HL-60 (cell line): ENCODE measurements at regions not wholly inside any gene's neighbourhood (a gene's known extent, or its start where the extent isn't known, plus 50 kb on each side); places are given as distances from the start of the nearest gene placed in this dataset.
A peak's percentile ranks its signal among the peaks of the same experiment; 100 is the strongest.

ENCODE experiments used
- DNase-seq, 2 experiments: peaks; one replicate each; pipeline ENCODE4 v3.0.0-alpha.2; 2010 to 2020; ENCODE audit warnings: low read depth in 1 of 2, low spot score in 1 of 2
- H3K27ac ChIP-seq: fragments of 250-450 bp; sonication (Bioruptor Pico); replicated peaks from 2 replicates; pipeline ENCODE4 v1.5.1; 2020; ENCODE audit warnings: mild to moderate bottlenecking, moderate library complexity
- H3K27me3 ChIP-seq: fragments of 250-450 bp; sonication (Bioruptor Pico); 2 replicates; pipeline ENCODE4 v1.5.1; 2021; ENCODE audit warnings: mild to moderate bottlenecking, moderate library complexity; ENCODE audit not compliant: insufficient read depth, poor library complexity, severe bottlenecking
- H3K4me3 ChIP-seq: replicated peaks from 2 replicates; pipeline ENCODE4 v1.5.1; 2011; ENCODE audit warnings: mild to moderate bottlenecking, control low read depth, low read length; ENCODE audit not compliant: insufficient read depth
- CTCF ChIP-seq: IDR thresholded peaks from one replicate; pipeline ENCODE4 v1.5.1; 2011; ENCODE audit warnings: low read length, control low read depth, inconsistent platforms; ENCODE audit not compliant: insufficient read depth
- GABPA ChIP-seq: IDR thresholded peaks from 2 replicates; pipeline ENCODE4 v1.6.1; 2012; ENCODE audit warnings: low read depth
- POLR2AphosphoS5 ChIP-seq: IDR thresholded peaks from 2 replicates; pipeline ENCODE4 v1.6.1; 2012; ENCODE audit warnings: low read depth
- REST ChIP-seq: IDR thresholded peaks from 2 replicates; pipeline ENCODE4 v1.6.1; 2012; ENCODE audit warnings: low read depth; ENCODE audit not compliant: insufficient replicate concordance
- SPI1 ChIP-seq: IDR thresholded peaks from 2 replicates; pipeline ENCODE4 v1.6.1; 2012; ENCODE audit warnings: low read depth, mild to moderate bottlenecking, borderline replicate concordance

- TF ChIP-seq POLR2AphosphoS5: no peak
- TF ChIP-seq REST: no peak
- TF ChIP-seq SPI1: no peak
- no peak for TF ChIP-seq GABPA
- Histone ChIP-seq H3K27me3 (no peaks in the 10 kb centered on the region), H3K4me3 (no peak overlapping the region), H3K27ac (no peak overlapping the region)
- no peak for DNase-seq
Observed at GRCh38 chr17:12537436-12537835, 128.3 kb upstream of the MYOCD start.

GRCh38 chr17:12538003-12538402 lies 127.7 kb upstream of the MYOCD start:
- Histone ChIP-seq H3K27me3 (no peaks in the 10 kb centered on the region), H3K27ac (no peak overlapping the region), H3K4me3 (no peak overlapping the region)
- DNase-seq: no peak
- TF ChIP-seq GABPA (no peak), SPI1 (no peak), REST (no peak), POLR2AphosphoS5 (no peak), CTCF (no peak)

GRCh38 chr17:12545877-12546513 lies 119.7 kb upstream of the MYOCD start:
- Histone ChIP-seq H3K4me3 (no peak overlapping the region), H3K27ac (no peak overlapping the region), H3K27me3 (no peaks in the 10 kb centered on the region)
- peak; percentile 1 to 2 for DNase-seq
- TF ChIP-seq CTCF: peak; percentile 24
- TF ChIP-seq GABPA: no peak

GRCh38 chr17:12546983-12547382 lies 118.7 kb upstream of the MYOCD start:
- TF ChIP-seq SPI1 (no peak), POLR2AphosphoS5 (no peak), CTCF (no peak), REST (no peak), GABPA (no peak)
- DNase-seq: no peak
- no peak overlapping the region for H3K4me3 ChIP-seq
- no peaks in the 10 kb centered on the region for H3K27me3 ChIP-seq
- no peak overlapping the region for H3K27ac ChIP-seq
